ENCODE measurements at regions not wholly inside any gene's neighbourhood (a gene's known extent, or its start where the extent isn't known, plus 50 kb on each side); places are given as distances from the start of the nearest gene placed in this dataset.

DNA sequence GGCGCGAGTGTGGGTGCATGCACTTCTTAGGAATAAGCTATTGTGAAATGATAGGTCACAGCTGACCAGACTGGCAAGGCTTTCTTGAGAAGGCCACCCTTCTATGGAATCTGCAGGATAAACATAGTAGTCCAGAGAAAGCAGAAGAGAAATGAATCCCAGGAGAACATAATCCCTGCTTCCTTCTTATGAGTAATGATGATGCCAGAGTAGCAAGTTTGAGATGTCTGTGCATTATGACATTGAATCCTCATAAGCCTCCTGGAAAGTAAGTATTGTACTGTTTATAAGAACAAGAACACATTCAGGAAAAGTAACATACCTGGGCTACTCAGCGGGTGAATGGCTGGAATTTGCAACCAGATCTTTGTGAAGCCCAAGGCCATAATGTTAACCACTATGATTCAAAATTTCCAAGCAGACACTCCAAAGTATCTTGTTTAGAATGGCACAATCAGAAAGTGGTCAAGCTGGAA, 272.1 kb upstream of the HS3ST1 start:
- no peaks in the 10 kb centered on the region for H3K4me1 ChIP-seq
- no peak overlapping the region for H3K27ac ChIP-seq
- H3K27me3 ChIP-seq (ENCODE audit: insufficient read depth in 3 of 3, low read length in 2 of 3), result no peaks in the 10 kb centered on the region
- no peaks in the 10 kb centered on the region for H3K9me3 ChIP-seq
- ATAC-seq (no peak), DNase-seq (no peak)
- TF ChIP-seq, protein P1, sequence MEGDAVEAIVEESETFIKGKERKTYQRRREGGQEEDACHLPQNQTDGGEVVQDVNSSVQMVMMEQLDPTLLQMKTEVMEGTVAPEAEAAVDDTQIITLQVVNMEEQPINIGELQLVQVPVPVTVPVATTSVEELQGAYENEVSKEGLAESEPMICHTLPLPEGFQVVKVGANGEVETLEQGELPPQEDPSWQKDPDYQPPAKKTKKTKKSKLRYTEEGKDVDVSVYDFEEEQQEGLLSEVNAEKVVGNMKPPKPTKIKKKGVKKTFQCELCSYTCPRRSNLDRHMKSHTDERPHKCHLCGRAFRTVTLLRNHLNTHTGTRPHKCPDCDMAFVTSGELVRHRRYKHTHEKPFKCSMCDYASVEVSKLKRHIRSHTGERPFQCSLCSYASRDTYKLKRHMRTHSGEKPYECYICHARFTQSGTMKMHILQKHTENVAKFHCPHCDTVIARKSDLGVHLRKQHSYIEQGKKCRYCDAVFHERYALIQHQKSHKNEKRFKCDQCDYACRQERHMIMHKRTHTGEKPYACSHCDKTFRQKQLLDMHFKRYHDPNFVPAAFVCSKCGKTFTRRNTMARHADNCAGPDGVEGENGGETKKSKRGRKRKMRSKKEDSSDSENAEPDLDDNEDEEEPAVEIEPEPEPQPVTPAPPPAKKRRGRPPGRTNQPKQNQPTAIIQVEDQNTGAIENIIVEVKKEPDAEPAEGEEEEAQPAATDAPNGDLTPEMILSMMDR (IDR thresholded peaks at IDR 0.05), result no peak
- H3K4me3 ChIP-seq, result no peak overlapping the region
- intact Hi-C loops (cut with DNase I), result no loop called here
- WGBS, 3 donors, result 95 to 98% (median 96%) methylated on average over 3 of the region's 3 CpGs
- H3K36me3 ChIP-seq (ENCODE audit: insufficient read depth in 1 of 2, low read depth in 1 of 2), result no peaks in the 10 kb centered on the region

DNA sequence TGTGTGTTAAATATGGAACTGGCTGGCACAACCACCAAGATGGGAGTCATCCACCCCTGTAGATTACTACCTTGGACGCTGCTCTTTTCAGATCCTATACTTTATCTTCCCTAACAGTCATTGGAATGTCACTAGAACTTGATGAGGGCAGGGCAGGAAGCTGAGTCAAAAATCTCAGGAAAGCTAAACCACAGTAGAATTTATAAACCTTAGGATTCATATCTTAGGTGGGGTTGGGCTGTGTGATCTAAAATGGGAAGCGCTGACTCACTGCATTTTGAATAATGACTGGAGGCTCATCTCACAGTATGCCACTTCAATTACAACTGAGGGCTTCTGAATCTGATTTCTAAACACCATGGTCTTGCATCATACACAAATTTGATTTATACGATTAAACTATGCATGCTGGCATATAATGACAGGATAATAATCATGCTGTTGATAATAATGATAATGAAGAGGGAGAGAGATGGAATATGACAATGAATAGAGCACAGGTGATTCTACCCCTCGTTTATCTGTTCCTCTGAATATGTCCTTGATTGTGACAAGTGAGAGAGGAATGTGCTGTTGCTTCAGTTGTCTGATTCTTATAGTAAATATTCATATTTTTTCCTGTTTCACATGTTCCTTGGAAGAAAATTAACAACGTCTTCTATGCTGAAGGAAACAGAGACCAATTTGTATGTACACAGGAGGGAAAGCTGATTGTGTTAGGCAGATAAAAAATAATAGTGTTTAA, 270.3 kb upstream of the HS3ST1 start:
- H3K36me3 ChIP-seq (ENCODE audit: insufficient read depth in 1 of 2, low read depth in 1 of 2), result no peaks in the 10 kb centered on the region
- no peak overlapping the region for H3K27ac ChIP-seq
- no peaks in the 10 kb centered on the region for H3K9me3 ChIP-seq
- TF ChIP-seq, protein P1 (IDR thresholded peaks at IDR 0.05), result no peak
- H3K4me3 ChIP-seq, result no peak overlapping the region
- intact Hi-C loops (cut with DNase I), result no loop called here
- 68 to 69% (median 68%) methylated on average over 5 of the region's 5 CpGs for WGBS, 3 donors
- no peaks in the 10 kb centered on the region for H3K4me1 ChIP-seq
- no peaks in the 10 kb centered on the region for H3K27me3 ChIP-seq (ENCODE audit: insufficient read depth in 3 of 3, low read length in 2 of 3)
- DNase-seq (no peak), ATAC-seq (no peak)

DNA sequence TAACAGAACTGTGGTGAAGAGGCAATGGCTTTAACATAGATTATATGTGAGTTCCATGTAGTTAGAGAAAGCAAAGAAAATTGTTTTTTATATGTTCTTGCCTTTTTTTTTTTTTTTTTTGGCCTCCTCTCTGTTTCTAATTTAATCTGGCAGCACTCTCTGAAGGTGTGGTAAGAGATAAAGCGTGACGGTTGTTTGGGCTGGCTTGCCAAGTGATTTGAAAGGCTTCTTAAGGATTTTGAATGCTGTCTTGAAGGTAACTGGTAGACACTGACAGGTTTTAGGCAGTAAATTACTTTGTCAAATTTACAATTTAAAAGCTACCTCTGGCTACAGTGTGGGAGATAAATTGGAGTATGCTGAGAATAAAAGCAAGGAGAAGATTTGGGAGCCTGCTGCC, 269.3 kb upstream of the HS3ST1 start:
- intact Hi-C loops (cut with DNase I), result no loop called here
- H3K4me1 ChIP-seq, result no peaks in the 10 kb centered on the region
- no peaks in the 10 kb centered on the region for H3K27me3 ChIP-seq (ENCODE audit: insufficient read depth in 3 of 3, low read length in 2 of 3)
- no peaks in the 10 kb centered on the region for H3K36me3 ChIP-seq (ENCODE audit: insufficient read depth in 1 of 2, low read depth in 1 of 2)
- H3K27ac ChIP-seq, result no peak overlapping the region
- no peak for ATAC-seq
- WGBS, 3 donors, result 45 to 58% (median 49%) methylated on average over 2 of the region's 2 CpGs
- H3K9me3 ChIP-seq, result no peaks in the 10 kb centered on the region
- no peak for DNase-seq
- TF ChIP-seq, protein P1 (IDR thresholded peaks at IDR 0.05), result no peak
- H3K4me3 ChIP-seq, result no peak overlapping the region

DNA sequence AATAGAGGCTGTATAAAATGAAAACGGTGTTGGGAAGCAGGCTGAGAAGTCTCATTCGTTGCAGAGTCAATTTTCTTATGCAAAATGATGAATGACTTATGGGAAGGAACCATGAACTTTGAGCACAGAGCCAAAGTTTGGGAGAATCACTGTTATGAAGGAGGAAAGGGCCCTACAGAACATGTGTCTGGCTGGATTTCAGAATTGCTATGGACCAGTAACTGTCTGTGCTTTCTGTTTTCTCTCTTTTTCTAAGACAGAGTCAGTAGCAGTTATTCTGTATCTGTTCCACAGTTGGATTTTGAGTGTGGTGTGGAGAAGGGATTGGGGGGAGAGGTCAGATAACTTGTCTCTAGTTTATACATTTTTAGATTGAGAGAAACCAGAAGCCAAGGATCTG, 265.0 kb upstream of the HS3ST1 start:
- WGBS, 3 donors, result 18 to 24% (median 20%) methylated on average over 2 of the region's 2 CpGs
- TF ChIP-seq, protein P1 (IDR thresholded peaks at IDR 0.05), result no peak

DNA sequence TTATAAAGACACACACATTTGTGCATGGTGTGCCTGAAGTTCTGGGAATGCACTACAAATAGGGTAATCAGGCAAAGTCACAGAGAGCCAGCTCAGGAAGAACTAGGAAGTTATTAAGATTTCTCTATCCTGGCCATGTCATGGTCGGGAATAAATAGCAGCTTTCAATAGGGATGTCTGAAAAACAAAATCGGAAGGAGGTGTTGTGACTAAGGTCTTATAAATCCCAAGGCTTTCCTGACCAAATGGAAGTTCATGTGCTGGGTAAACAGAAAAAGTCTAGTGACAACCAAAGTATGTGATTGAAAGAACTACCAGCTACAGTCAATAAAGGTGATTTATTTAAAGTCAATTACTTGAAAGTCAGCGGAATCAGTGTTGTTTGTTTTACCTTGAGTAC, 262.5 kb upstream of the HS3ST1 start:
- Histone ChIP-seq H3K4me1 (no peaks in the 10 kb centered on the region), H3K27ac (no peak overlapping the region), H3K36me3 (ENCODE audit: insufficient read depth in 1 of 2, low read depth in 1 of 2) (no peaks in the 10 kb centered on the region), H3K9me3 (no peaks in the 10 kb centered on the region), H3K4me3 (no peak overlapping the region), H3K27me3 (ENCODE audit: insufficient read depth in 3 of 3, low read length in 2 of 3) (no peaks in the 10 kb centered on the region)
- TF ChIP-seq, protein P1 (IDR thresholded peaks at IDR 0.05), result no peak
- ATAC-seq (no peak), DNase-seq (no peak)
- 61 to 64% (median 62%) methylated on average over 3 of the region's 3 CpGs for WGBS, 3 donors
- intact Hi-C loops (cut with DNase I), result no loop called here

More for the DNA sequence above, 265.0 kb upstream of the HS3ST1 start:
- H3K4me3 ChIP-seq, result no peak overlapping the region
- H3K4me1 ChIP-seq, result no peaks in the 10 kb centered on the region
- H3K36me3 ChIP-seq (ENCODE audit: insufficient read depth in 1 of 2, low read depth in 1 of 2), result no peaks in the 10 kb centered on the region
- no peaks in the 10 kb centered on the region for H3K27me3 ChIP-seq (ENCODE audit: insufficient read depth in 3 of 3, low read length in 2 of 3)
- no peak for DNase-seq
- ATAC-seq, result no peak
- H3K27ac ChIP-seq, result no peak overlapping the region
- no peaks in the 10 kb centered on the region for H3K9me3 ChIP-seq
- intact Hi-C loops (cut with DNase I), result no loop called here
